ENCODE measurements at regions not wholly inside any gene's neighbourhood (a gene's known extent, or its start where the extent isn't known, plus 50 kb on each side); places are given as distances from the start of the nearest gene placed in this dataset.

DNA sequence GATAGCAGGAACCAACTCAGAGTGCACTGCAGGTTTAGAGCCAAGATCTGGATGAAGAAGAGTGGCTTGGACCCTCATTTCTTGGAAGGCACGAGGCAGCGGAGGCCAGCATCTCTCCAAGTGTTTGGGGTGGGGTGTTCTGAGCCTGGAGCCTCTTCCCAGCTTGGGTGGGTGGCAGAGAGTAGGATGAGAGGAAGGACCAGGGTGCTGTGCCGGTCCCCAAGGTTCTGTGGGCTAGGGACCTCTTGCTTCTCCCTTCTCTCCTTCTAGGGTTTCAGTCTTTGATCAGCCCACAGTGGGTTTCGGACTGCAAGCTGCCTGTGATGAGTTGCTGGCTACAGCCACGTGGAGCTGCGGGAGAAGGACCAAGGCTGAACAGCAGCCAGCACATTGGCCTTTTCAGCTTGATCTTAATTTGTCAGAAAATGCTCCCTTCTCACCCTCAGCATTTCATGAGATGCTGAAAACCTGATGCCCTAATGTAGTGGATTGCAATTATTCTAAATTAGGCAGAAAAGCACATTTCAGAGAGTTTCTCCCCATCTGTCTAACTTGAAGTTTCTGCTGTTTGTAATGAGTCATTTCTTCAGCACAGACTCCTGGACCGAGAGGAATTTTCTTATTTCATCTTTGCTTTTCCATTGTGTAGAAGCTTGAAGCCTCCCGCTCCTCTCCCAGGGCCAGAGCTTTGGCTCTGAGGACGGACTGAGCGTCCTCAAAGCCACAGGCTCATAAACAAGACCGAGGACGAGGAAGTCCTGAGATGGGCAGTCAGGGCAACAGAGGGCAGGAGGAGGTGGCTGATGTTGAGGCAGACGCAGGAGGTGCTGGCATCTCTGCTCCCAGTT, 99.1 kb upstream of the HDAC4 start:
- ATAC-seq (ENCODE audit: low read depth) (no peak), DNase-seq (ENCODE audit: low spot score) (no peak)
- Histone ChIP-seq H3K4me1 (ENCODE audit: insufficient read depth, poor library complexity, severe bottlenecking) (no peaks in the 10 kb centered on the region), H3K9me3 (ENCODE audit: severe bottlenecking) (no peaks in the 10 kb centered on the region), H3K27ac (ENCODE audit: poor library complexity, severe bottlenecking) (no peak overlapping the region), H3K4me3 (ENCODE audit: severe bottlenecking) (no peak overlapping the region), H3K27me3 (ENCODE audit: insufficient read depth, poor library complexity, severe bottlenecking) (no peaks in the 10 kb centered on the region), H3K36me3 (ENCODE audit: low read depth) (no peaks in the 10 kb centered on the region)
- TF ChIP-seq, protein P1, sequence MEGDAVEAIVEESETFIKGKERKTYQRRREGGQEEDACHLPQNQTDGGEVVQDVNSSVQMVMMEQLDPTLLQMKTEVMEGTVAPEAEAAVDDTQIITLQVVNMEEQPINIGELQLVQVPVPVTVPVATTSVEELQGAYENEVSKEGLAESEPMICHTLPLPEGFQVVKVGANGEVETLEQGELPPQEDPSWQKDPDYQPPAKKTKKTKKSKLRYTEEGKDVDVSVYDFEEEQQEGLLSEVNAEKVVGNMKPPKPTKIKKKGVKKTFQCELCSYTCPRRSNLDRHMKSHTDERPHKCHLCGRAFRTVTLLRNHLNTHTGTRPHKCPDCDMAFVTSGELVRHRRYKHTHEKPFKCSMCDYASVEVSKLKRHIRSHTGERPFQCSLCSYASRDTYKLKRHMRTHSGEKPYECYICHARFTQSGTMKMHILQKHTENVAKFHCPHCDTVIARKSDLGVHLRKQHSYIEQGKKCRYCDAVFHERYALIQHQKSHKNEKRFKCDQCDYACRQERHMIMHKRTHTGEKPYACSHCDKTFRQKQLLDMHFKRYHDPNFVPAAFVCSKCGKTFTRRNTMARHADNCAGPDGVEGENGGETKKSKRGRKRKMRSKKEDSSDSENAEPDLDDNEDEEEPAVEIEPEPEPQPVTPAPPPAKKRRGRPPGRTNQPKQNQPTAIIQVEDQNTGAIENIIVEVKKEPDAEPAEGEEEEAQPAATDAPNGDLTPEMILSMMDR (IDR thresholded peaks at IDR 0.05; ENCODE audit: poor library complexity, severe bottlenecking): no peak

DNA sequence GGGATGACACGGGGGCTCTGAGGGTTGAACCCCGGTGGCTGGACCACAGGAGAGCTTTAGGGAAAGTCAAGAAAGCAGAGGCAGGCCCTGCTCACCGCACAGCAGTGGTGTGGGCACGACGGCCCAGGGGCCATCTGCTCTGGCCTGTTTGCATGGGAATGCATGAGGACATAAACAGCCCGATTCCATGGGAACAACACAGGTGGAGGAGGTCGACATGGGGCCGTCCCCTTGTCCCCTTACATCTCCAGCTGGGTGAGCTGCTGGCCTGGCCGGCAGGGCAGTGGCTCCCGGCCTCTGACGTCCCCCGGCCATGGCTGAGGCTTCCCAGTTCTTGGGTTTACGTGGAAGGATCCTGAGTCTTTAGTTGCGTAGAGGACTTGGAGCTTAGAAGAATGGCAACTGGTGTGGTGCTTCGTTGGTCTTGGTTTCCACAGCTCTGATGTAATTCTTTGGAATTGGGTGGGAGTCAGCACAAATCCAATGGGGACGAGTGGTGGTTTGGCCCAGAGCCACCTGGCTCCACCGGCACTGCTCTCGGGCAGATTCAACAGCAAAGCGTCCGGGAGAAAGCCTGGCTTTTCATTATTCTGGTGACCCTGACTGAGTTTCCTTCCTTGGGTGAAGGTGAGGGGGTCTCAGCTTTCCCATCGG, 98.3 kb upstream of the HDAC4 start:
- Histone ChIP-seq H3K36me3 (ENCODE audit: low read depth) (no peaks in the 10 kb centered on the region), H3K27ac (ENCODE audit: poor library complexity, severe bottlenecking) (no peak overlapping the region), H3K27me3 (ENCODE audit: insufficient read depth, poor library complexity, severe bottlenecking) (no peaks in the 10 kb centered on the region), H3K4me1 (ENCODE audit: insufficient read depth, poor library complexity, severe bottlenecking) (no peaks in the 10 kb centered on the region), H3K9me3 (ENCODE audit: severe bottlenecking) (no peaks in the 10 kb centered on the region), H3K4me3 (ENCODE audit: severe bottlenecking) (no peak overlapping the region)
- DNase-seq (ENCODE audit: low spot score): no peak
- TF ChIP-seq, protein P1 (IDR thresholded peaks at IDR 0.05; ENCODE audit: poor library complexity, severe bottlenecking): no peak
- ATAC-seq (ENCODE audit: low read depth): no peak

DNA sequence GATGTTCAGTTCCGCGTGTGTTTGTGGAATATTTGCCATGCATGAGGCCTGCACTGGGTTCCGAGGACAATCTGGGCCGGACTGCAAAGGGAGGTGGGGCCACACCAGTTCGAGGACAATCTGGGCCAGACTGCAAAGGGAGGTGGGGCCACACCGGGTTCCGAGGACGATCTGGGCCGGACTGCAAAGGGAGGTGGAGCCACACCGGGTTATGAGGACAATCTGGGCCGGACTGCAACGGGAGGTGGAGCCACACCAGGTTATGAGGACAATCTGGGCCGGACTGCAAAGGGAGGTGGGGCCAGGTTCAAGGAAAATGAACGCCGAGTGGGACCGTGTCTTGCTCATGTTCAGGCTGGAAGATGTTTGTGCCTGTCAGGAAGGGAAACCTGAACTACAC, 97.8 kb upstream of the HDAC4 start:
- no peaks in the 10 kb centered on the region for H3K4me1 ChIP-seq (ENCODE audit: insufficient read depth, poor library complexity, severe bottlenecking)
- ATAC-seq (ENCODE audit: low read depth) (no peak), DNase-seq (ENCODE audit: low spot score) (no peak)
- no peak overlapping the region for H3K27ac ChIP-seq (ENCODE audit: poor library complexity, severe bottlenecking)
- no peaks in the 10 kb centered on the region for H3K27me3 ChIP-seq (ENCODE audit: insufficient read depth, poor library complexity, severe bottlenecking)
- no peaks in the 10 kb centered on the region for H3K9me3 ChIP-seq (ENCODE audit: severe bottlenecking)
- H3K4me3 ChIP-seq (ENCODE audit: severe bottlenecking): no peak overlapping the region
- no peaks in the 10 kb centered on the region for H3K36me3 ChIP-seq (ENCODE audit: low read depth)
- TF ChIP-seq, protein P1 (IDR thresholded peaks at IDR 0.05; ENCODE audit: poor library complexity, severe bottlenecking): no peak

DNA sequence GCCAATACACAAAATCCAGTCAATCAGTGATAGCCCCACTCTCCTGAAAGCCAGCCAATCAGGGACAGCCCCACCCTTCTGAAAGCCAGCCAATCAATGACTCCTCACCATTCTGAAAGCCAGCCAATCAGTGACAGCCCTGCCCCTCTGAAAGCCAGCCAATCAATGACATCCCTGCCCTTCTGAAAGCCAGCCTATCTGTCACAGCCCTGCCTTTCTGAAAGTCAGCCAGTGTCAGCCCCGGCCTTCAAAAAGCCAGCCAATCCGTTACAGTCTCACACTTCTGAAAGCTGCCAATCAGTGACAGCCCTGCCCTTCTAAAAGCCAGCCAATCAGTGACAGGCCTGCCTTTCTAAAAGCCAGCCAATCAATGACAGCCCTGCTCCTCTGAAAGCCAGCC, 95.9 kb upstream of the HDAC4 start:
- ATAC-seq (ENCODE audit: low read depth): no peak
- H3K27ac ChIP-seq (ENCODE audit: poor library complexity, severe bottlenecking): no peak overlapping the region
- H3K36me3 ChIP-seq (ENCODE audit: low read depth): no peaks in the 10 kb centered on the region
- H3K27me3 ChIP-seq (ENCODE audit: insufficient read depth, poor library complexity, severe bottlenecking): no peaks in the 10 kb centered on the region
- H3K4me1 ChIP-seq (ENCODE audit: insufficient read depth, poor library complexity, severe bottlenecking): no peaks in the 10 kb centered on the region
- no peaks in the 10 kb centered on the region for H3K9me3 ChIP-seq (ENCODE audit: severe bottlenecking)
- no peak overlapping the region for H3K4me3 ChIP-seq (ENCODE audit: severe bottlenecking)
- TF ChIP-seq, protein P1 (IDR thresholded peaks at IDR 0.05; ENCODE audit: poor library complexity, severe bottlenecking): no peak
- DNase-seq (ENCODE audit: low spot score): no peak

DNA sequence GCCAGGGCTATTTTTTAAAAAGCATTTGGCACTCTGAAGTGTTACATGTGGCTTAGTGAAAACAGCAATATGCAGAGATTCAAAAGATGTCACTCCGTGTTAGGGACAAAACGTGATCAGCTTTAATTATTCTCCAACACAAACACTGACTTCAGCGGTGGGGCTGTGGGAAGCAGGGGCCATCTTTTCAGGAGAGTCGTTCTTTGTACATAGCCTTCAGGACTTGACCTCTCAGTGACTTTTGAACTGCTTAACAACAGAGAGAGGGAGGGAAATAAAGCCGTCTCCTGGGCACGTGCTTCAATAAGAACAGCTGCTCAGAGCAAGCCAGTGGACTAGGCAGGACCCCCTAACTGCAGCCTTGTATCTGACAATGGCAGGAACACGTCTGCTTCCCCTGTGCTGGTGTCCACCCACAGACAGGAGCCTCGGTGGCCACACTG, 95.0 kb upstream of the HDAC4 start:
- TF ChIP-seq, protein P1 (IDR thresholded peaks at IDR 0.05; ENCODE audit: poor library complexity, severe bottlenecking): no peak
- Histone ChIP-seq H3K36me3 (ENCODE audit: low read depth) (no peaks in the 10 kb centered on the region), H3K4me3 (ENCODE audit: severe bottlenecking) (no peak overlapping the region), H3K4me1 (ENCODE audit: insufficient read depth, poor library complexity, severe bottlenecking) (no peaks in the 10 kb centered on the region), H3K27me3 (ENCODE audit: insufficient read depth, poor library complexity, severe bottlenecking) (no peaks in the 10 kb centered on the region), H3K9me3 (ENCODE audit: severe bottlenecking) (no peaks in the 10 kb centered on the region), H3K27ac (ENCODE audit: poor library complexity, severe bottlenecking) (no peak overlapping the region)
- ATAC-seq (ENCODE audit: low read depth): no peak
- DNase-seq (ENCODE audit: low spot score): no peak
